Chondrocyte (in vitro differentiated cells): ENCODE measurements at regions not wholly inside any gene's neighbourhood (a gene's known extent, or its start where the extent isn't known, plus 50 kb on each side); places are given as distances from the start of the nearest gene placed in this dataset.

ENCODE experiments used
- DNase-seq: peaks from one replicate; pipeline ENCODE4 v3.0.0; 2021; ENCODE audit warnings: mixed read lengths, low spot score
- H3K27ac Mint-ChIP-seq: one replicate; pipeline ENCODE4 v1.8.0; 2021; ENCODE audit warnings: mild to moderate bottlenecking, moderate library complexity, mixed read lengths; ENCODE audit not compliant: unreplicated experiment
- H3K27me3 Mint-ChIP-seq: 2 replicates; pipeline ENCODE4 v1.8.0; 2021; ENCODE audit warnings: low read depth, mixed read lengths
- H3K36me3 Mint-ChIP-seq: 2 replicates; pipeline ENCODE4 v1.8.0; 2021; ENCODE audit warnings: low read depth, mixed read lengths
- H3K4me1 Mint-ChIP-seq: 2 replicates; pipeline ENCODE4 v1.8.0; 2021; ENCODE audit warnings: low read depth, mild to moderate bottlenecking, mixed read lengths
- H3K4me3 Mint-ChIP-seq: one replicate; pipeline ENCODE4 v1.8.0; 2021; ENCODE audit warnings: mild to moderate bottlenecking, moderate library complexity, mixed read lengths; ENCODE audit not compliant: unreplicated experiment
- H3K9me3 Mint-ChIP-seq: 2 replicates; pipeline ENCODE4 v1.8.0; 2021; ENCODE audit warnings: low read depth, mixed read lengths
- TF ChIP-seq, protein P1 (sequence below): fragments of 200-600 bp; sonication (generic); IDR thresholded peaks from 2 replicates; pipeline ENCODE4 v1.5.0; 2021; ENCODE audit warnings: antibody characterized with exemption, mild to moderate bottlenecking, moderate library complexity

DNA sequence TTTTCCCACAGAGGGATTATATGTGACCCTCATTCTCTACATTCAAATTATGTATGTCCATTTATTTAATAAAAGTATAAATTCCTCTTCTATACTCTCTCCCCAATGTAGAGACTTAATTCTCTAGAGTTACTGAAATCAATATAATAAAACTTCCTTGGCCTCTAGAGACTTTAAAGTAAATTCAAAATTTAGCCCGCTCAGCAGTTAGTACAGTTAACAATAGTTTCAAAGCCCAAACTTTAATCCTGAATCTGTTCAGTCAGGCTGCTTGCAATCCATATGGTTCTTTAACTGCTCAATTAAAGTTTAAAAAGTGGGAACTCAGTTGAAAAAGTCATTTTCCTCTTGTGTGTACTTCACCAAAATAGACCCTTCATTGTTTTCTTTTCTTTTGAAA, 2558.4 kb downstream of the ARAP2 start:
- Mint-ChIP-seq H3K9me3 (peaks cover 11% of the 10 kb centered on the region), H3K4me3 (no peak overlapping the region), H3K4me1 (peaks cover 6% of the 10 kb centered on the region), H3K36me3 (no peaks in the 10 kb centered on the region), H3K27me3 (no peaks in the 10 kb centered on the region), H3K27ac (no peak overlapping the region)
- DNase-seq, result no peak
- TF ChIP-seq, protein P1, sequence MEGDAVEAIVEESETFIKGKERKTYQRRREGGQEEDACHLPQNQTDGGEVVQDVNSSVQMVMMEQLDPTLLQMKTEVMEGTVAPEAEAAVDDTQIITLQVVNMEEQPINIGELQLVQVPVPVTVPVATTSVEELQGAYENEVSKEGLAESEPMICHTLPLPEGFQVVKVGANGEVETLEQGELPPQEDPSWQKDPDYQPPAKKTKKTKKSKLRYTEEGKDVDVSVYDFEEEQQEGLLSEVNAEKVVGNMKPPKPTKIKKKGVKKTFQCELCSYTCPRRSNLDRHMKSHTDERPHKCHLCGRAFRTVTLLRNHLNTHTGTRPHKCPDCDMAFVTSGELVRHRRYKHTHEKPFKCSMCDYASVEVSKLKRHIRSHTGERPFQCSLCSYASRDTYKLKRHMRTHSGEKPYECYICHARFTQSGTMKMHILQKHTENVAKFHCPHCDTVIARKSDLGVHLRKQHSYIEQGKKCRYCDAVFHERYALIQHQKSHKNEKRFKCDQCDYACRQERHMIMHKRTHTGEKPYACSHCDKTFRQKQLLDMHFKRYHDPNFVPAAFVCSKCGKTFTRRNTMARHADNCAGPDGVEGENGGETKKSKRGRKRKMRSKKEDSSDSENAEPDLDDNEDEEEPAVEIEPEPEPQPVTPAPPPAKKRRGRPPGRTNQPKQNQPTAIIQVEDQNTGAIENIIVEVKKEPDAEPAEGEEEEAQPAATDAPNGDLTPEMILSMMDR, result no peak

DNA sequence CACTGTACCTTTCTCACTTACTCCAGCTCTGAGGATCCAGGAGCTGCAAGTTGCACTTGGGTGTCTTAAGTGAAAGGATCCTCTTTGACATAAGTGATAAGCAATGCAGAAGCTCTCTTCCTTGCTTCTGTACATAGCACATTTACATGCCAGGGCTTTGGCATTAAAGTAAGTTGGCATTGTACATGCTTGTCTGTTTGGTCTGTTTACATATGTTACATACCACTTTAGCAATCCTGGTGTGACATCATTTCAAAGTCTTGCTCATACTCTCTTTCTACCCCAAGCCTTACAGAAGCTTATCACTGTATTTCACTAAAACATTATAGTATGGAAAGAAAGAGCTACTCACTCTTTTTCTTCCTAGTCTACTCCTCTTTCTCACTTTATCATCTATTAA, 2548.3 kb downstream of the ARAP2 start:
- DNase-seq, result no peak
- Mint-ChIP-seq H3K4me1 (peaks cover 7% of the 10 kb centered on the region), H3K9me3 (peaks cover 25% of the 10 kb centered on the region), H3K27me3 (no peaks in the 10 kb centered on the region), H3K36me3 (peaks cover 3% of the 10 kb centered on the region), H3K27ac (no peak overlapping the region), H3K4me3 (no peak overlapping the region)
- TF ChIP-seq, protein P1, result no peak

DNA sequence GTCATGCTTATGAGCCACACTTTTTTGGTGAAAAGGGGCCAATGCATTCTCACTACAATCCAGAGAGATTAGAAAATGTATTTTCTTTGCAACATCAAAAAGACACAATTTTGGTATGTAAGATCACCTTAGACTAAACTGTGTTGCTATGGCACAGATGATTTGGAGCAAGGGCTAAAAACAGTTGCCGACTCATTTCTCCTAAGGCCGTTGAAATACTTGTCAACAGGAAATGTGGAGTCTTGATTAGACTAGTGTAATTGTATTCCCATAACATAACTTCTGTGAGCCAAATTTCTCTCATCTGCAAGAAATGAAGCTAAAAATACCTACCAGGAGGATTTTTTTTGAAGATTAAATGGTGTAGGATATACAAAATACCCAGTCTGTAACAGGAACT, 2547.7 kb downstream of the ARAP2 start:
- H3K27me3 Mint-ChIP-seq, result no peaks in the 10 kb centered on the region
- H3K4me3 Mint-ChIP-seq, result no peak overlapping the region
- DNase-seq, result no peak
- H3K36me3 Mint-ChIP-seq, result peaks cover 3% of the 10 kb centered on the region
- H3K27ac Mint-ChIP-seq, result no peak overlapping the region
- TF ChIP-seq, protein P1, result no peak
- peaks cover 26% of the 10 kb centered on the region for H3K9me3 Mint-ChIP-seq
- peaks cover 7% of the 10 kb centered on the region for H3K4me1 Mint-ChIP-seq

DNA sequence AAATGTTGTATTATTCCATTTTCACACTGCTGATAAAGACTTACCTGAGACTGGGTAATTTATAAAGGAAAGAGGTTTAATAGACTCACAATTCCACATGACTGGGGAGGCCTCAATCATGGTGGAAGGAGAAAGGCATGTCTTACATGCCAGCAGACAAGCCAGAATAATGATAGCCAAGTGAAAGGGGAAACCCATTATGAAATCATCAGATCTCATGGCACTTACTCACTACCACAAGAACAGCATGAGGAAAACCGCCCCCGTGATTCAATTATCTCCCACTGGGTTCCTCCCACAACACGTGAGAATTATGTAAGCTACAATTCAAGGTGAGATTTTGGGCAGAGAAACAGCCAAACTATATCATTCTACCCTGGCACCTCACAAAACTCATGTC, 2535.1 kb downstream of the ARAP2 start:
- Mint-ChIP-seq H3K4me1 (peaks cover 15% of the 10 kb centered on the region), H3K27ac (no peak overlapping the region), H3K4me3 (no peak overlapping the region), H3K36me3 (peaks cover 9% of the 10 kb centered on the region), H3K27me3 (no peaks in the 10 kb centered on the region), H3K9me3 (peaks cover 49% of the 10 kb centered on the region)
- DNase-seq, result no peak
- TF ChIP-seq, protein P1, result no peak

DNA sequence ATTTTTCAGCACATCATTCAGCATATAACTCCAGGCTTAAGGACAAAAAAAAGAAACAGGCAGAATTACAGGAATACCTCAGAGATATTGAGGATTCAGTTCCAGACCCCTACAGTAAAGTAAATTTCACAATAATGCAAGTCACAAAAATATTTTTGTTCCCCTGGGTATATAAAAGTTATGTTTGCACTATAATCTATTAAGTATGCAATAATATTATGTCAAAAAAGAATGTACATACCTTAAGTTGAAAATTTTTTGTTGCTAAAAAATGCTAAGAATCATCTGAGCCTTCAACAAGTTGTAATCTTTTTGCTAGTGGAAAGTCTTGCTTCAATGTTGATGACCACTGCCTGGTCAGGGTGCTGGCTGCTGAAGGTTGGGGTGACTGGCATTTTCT, 2532.5 kb downstream of the ARAP2 start:
- TF ChIP-seq, protein P1, result no peak
- peaks cover 31% of the 10 kb centered on the region for H3K4me1 Mint-ChIP-seq
- H3K27ac Mint-ChIP-seq, result peak overlapping the region; percentile 63

More for the DNA sequence above, 2532.5 kb downstream of the ARAP2 start:
- DNase-seq, result no peak
- Mint-ChIP-seq H3K9me3 (peaks cover 34% of the 10 kb centered on the region), H3K27me3 (no peaks in the 10 kb centered on the region), H3K4me3 (no peak overlapping the region), H3K36me3 (peaks cover 7% of the 10 kb centered on the region)
